Ovary (tissue), 3 donors: ENCODE measurements at regions not wholly inside any gene's neighbourhood (a gene's known extent, or its start where the extent isn't known, plus 50 kb on each side); places are given as distances from the start of the nearest gene placed in this dataset.

ENCODE experiments used
- CTCF ChIP-seq, 3 donors: fragments of 450-650 bp in 2 of 3; fragments of 200-600 bp in 1 of 3; IDR thresholded peaks; one replicate each; pipeline versions ENCODE4 v1.5.1 to v1.8.0; 2016 to 2022; ENCODE audit warnings: antibody characterized with exemption in 3 of 3, mild to moderate bottlenecking in 1 of 3
- POLR2A ChIP-seq: fragments of 450-650 bp; IDR thresholded peaks from one replicate; pipeline ENCODE4 v1.6.1; 2017; ENCODE audit warnings: antibody characterized with exemption, mild to moderate bottlenecking, moderate library complexity
- donor health status: DM: no; HTN: no; CAD: no.

- TF ChIP-seq POLR2A (no peak), CTCF (IDR thresholded peaks at IDR 0.05) (no peak)
Measured at GRCh38 chr14:101004176-101004575, 100.7 kb upstream of the RTL1 start.
